ENCODE measurements at regions not wholly inside any gene's neighbourhood (a gene's known extent, or its start where the extent isn't known, plus 50 kb on each side); places are given as distances from the start of the nearest gene placed in this dataset.
"Not testable (repeated sequence)": the region's sequence is repeated elsewhere in the genome, so short reads cannot be mapped to it uniquely, and the experiment has no call there.

- DNase-seq = no peak
Observed at GRCh38 chr2:176944998-176945397, 267.6 kb upstream of the HNRNPA3 start.

GRCh38 chr2:176947754-176948153 lies 264.8 kb upstream of the HNRNPA3 start:
- no peak for DNase-seq

GRCh38 chr2:176951218-176951617 lies 261.4 kb upstream of the HNRNPA3 start:
- DNase-seq = not testable (repeated sequence)

GRCh38 chr2:176956791-176957190 lies 255.8 kb upstream of the HNRNPA3 start:
- no peak for DNase-seq

GRCh38 chr2:176959614-176960013 lies 253.0 kb upstream of the HNRNPA3 start:
- DNase-seq = no peak

GRCh38 chr2:176960061-176960460 lies 252.5 kb upstream of the HNRNPA3 start:
- no peak for DNase-seq

- no peak for DNase-seq
Observed at GRCh38 chr2:176960736-176961520, 251.7 kb upstream of the HNRNPA3 start.

- no peak for DNase-seq
Observed at GRCh38 chr2:176961775-176962619, 250.6 kb upstream of the HNRNPA3 start.

GRCh38 chr2:176963568-176964287 lies 248.9 kb upstream of the HNRNPA3 start:
- no peak for DNase-seq

- no peak for DNase-seq
Observed at GRCh38 chr2:176967911-176968450, 244.6 kb upstream of the HNRNPA3 start.

- no peak for DNase-seq
Observed at GRCh38 chr2:176969642-176970359, 242.8 kb upstream of the HNRNPA3 start.

GRCh38 chr2:176976736-176977685 lies 235.6 kb upstream of the HNRNPA3 start:
- DNase-seq = no peak

- no peak for DNase-seq
Observed at GRCh38 chr2:176978921-176979320, 233.7 kb upstream of the HNRNPA3 start.

GRCh38 chr2:176979981-176980710 lies 232.4 kb upstream of the HNRNPA3 start:
- DNase-seq = no peak

- DNase-seq = no peak
Observed at GRCh38 chr2:176984987-176985386, 227.6 kb upstream of the HNRNPA3 start.

GRCh38 chr2:176985871-176986270 lies 226.7 kb upstream of the HNRNPA3 start:
- DNase-seq = no peak

GRCh38 chr2:176986487-176986886 lies 226.1 kb upstream of the HNRNPA3 start:
- no peak for DNase-seq

GRCh38 chr2:176991411-176991810 lies 221.2 kb upstream of the HNRNPA3 start:
- no peak for DNase-seq

- DNase-seq = no peak
Observed at GRCh38 chr2:176997074-176997791, 215.4 kb upstream of the HNRNPA3 start.

- no peak for DNase-seq
Observed at GRCh38 chr2:176997792-176998169, 214.8 kb upstream of the HNRNPA3 start.
